ENCODE measurements at regions not wholly inside any gene's neighbourhood (a gene's known extent, or its start where the extent isn't known, plus 50 kb on each side); places are given as distances from the start of the nearest gene placed in this dataset.

- H3K27ac ChIP-seq: no peak overlapping the region
- TF ChIP-seq CTCF (IDR thresholded peaks at IDR 0.05) (no peak), POLR2A (IDR thresholded peaks at IDR 0.05) (no peak)
- no peaks in the 10 kb centered on the region for H3K4me1 ChIP-seq
- no peaks in the 10 kb centered on the region for H3K36me3 ChIP-seq (replicated peaks in 1 of 2; ENCODE audit: insufficient read depth in 1 of 2, low read depth in 2 of 2)
- H3K27me3 ChIP-seq: no peaks in the 10 kb centered on the region
- no peak for ATAC-seq
- no peak for DNase-seq
- H3K4me3 ChIP-seq: no peak overlapping the region
- H3K9me3 ChIP-seq: no peaks in the 10 kb centered on the region
- intact Hi-C loops (cut with DNase I): no loop called here
These were observed 475.4 kb upstream of the FAT3 start for GRCh38 chr11:91749251-91749650.

- WGBS, 2 donors: 37 to 41% methylated on average over 3 of the region's 3 CpGs
- H3K27me3 ChIP-seq: no peaks in the 10 kb centered on the region
- intact Hi-C loops (cut with DNase I): no loop called here
- no peak overlapping the region for H3K27ac ChIP-seq
- DNase-seq (no peak), ATAC-seq (no peak)
- H3K4me1 ChIP-seq: no peaks in the 10 kb centered on the region
- no peaks in the 10 kb centered on the region for H3K9me3 ChIP-seq
- H3K4me3 ChIP-seq: no peak overlapping the region
- H3K36me3 ChIP-seq (replicated peaks in 1 of 2; ENCODE audit: insufficient read depth in 1 of 2, low read depth in 2 of 2): no peaks in the 10 kb centered on the region
- TF ChIP-seq POLR2A (IDR thresholded peaks at IDR 0.05): no peak
- TF ChIP-seq CTCF (IDR thresholded peaks at IDR 0.05): no peak
These were observed 482.5 kb upstream of the FAT3 start for GRCh38 chr11:91742155-91742554.

DNA sequence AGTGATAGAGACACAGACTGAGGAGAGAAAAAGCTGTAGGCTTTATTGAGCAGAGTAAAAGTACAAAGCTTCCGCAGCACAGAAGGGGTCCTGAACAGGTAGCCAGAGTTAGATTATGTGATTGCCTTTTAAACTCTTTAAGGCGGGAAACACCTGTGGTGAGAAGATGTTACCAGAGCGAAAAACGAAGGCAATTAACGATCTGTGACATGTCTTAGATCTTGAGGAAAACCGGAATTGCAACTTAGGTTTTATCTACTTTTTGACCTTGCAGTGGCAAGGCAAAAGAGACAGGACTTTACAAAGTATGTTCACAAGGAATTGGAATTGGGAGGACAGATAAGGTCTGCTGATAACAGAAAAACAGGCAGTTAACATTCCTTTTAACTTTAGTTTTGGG lies 493.6 kb upstream of the FAT3 start:
- H3K27ac ChIP-seq: no peak overlapping the region
- ATAC-seq (no peak), DNase-seq (no peak)
- H3K9me3 ChIP-seq: no peaks in the 10 kb centered on the region
- no peaks in the 10 kb centered on the region for H3K27me3 ChIP-seq
- WGBS, 2 donors: 33 to 42% methylated on average over 6 of the region's 6 CpGs
- intact Hi-C loops (cut with DNase I): no loop called here
- no peaks in the 10 kb centered on the region for H3K4me1 ChIP-seq
- no peaks in the 10 kb centered on the region for H3K36me3 ChIP-seq (replicated peaks in 1 of 2; ENCODE audit: insufficient read depth in 1 of 2, low read depth in 2 of 2)
- TF ChIP-seq POLR2A (IDR thresholded peaks at IDR 0.05) (no peak), CTCF (IDR thresholded peaks at IDR 0.05) (no peak)
- no peak overlapping the region for H3K4me3 ChIP-seq

- DNase-seq: no peak
- Histone ChIP-seq H3K27ac (no peak overlapping the region), H3K4me3 (no peak overlapping the region), H3K27me3 (no peaks in the 10 kb centered on the region), H3K9me3 (no peaks in the 10 kb centered on the region), H3K36me3 (replicated peaks in 1 of 2; ENCODE audit: insufficient read depth in 1 of 2, low read depth in 2 of 2) (no peaks in the 10 kb centered on the region), H3K4me1 (no peaks in the 10 kb centered on the region)
- TF ChIP-seq CTCF (IDR thresholded peaks at IDR 0.05) (no peak), POLR2A (IDR thresholded peaks at IDR 0.05) (no peak)
- ATAC-seq: no peak
- WGBS, 2 donors: 69 to 75% methylated on average over 3 to 4 of the region's 4 CpGs
- intact Hi-C loops (cut with DNase I): no loop called here
These were observed 494.0 kb upstream of the FAT3 start for GRCh38 chr11:91730620-91731019.

GRCh38 chr11:91730057-91730456 lies 494.6 kb upstream of the FAT3 start:
- Histone ChIP-seq H3K27me3 (no peaks in the 10 kb centered on the region), H3K9me3 (no peaks in the 10 kb centered on the region), H3K36me3 (replicated peaks in 1 of 2; ENCODE audit: insufficient read depth in 1 of 2, low read depth in 2 of 2) (no peaks in the 10 kb centered on the region), H3K4me1 (no peaks in the 10 kb centered on the region), H3K4me3 (no peak overlapping the region), H3K27ac (no peak overlapping the region)
- DNase-seq: no peak
- no peak for ATAC-seq
- intact Hi-C loops (cut with DNase I): no loop called here
- TF ChIP-seq POLR2A (IDR thresholded peaks at IDR 0.05) (no peak), CTCF (IDR thresholded peaks at IDR 0.05) (no peak)

All from body of pancreas (tissue), 4 donors.